ENCODE measurements at regions not wholly inside any gene's neighbourhood (a gene's known extent, or its start where the extent isn't known, plus 50 kb on each side); places are given as distances from the start of the nearest gene placed in this dataset.

DNA sequence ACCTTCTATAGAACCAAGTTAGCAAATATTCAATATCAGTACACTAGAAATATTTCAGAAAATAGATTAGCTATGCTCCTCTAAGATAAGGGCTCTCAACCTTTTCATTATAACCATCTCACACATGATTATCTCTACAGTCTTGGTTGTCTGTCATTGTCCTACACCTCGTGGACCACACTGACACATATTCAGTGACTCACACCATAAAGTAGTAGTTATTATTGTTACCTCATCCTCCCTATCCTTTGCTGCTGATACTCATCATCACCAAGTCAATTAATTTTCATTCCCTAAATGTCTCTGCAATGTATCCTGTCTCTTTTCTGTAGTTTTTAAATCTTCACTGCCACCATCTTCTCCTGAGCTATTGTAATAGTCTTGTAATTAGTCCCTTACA, 1309.2 kb upstream of the C9orf72 start:
- ChIA-PET POLR2A (no interaction called here), CTCF (no interaction called here)
- Histone ChIP-seq H3K36me3 (ENCODE audit: control insufficient read depth in 4 of 4, insufficient read depth in 4 of 4, low read length in 3 of 4) (no peaks in the 10 kb centered on the region), H3K9me3 (ENCODE audit: control extremely low read depth in 1 of 5, control insufficient read depth in 4 of 5, insufficient read depth in 2 of 5, low read depth in 1 of 5, low read length in 4 of 5) (no peaks in the 10 kb centered on the region), H3K4me1 (ENCODE audit: control extremely low read depth in 1 of 4, control insufficient read depth in 4 of 4, insufficient read depth in 4 of 4, low read length in 3 of 4) (peaks cover 2 to 27% (median 7%) of the 10 kb centered on the region in 4 experiments), H3K4me3 (ENCODE audit: control insufficient read depth in 1 of 7, extremely low read depth in 1 of 7, insufficient read depth in 4 of 7, low read depth in 2 of 7, low read length in 6 of 7) (no peak overlapping the region), H3K27ac (ENCODE audit: insufficient read depth in 1 of 2, low read depth in 1 of 2, low read length in 2 of 2, poor library complexity in 1 of 2, severe bottlenecking in 2 of 2) (peak overlapping the region in 1 of 2 experiments; percentile 0), H3K27me3 (replicated peaks in 2 of 5; ENCODE audit: control insufficient read depth in 4 of 5, insufficient read depth in 5 of 5, low read length in 4 of 5) (no peaks in the 10 kb centered on the region)
- 60% methylated on average over 1 of the region's 1 CpG for WGBS (ENCODE audit: insufficient coverage)
- peak in 2 of 3 donors; percentile 5 to 26 for DNase-seq

GRCh38 chr9:28883234-28883633, 1310.0 kb upstream of the C9orf72 start:
- Histone ChIP-seq H3K36me3 (ENCODE audit: control insufficient read depth in 4 of 4, insufficient read depth in 4 of 4, low read length in 3 of 4) (no peaks in the 10 kb centered on the region), H3K27me3 (replicated peaks in 2 of 5; ENCODE audit: control insufficient read depth in 4 of 5, insufficient read depth in 5 of 5, low read length in 4 of 5) (no peaks in the 10 kb centered on the region), H3K4me1 (ENCODE audit: control extremely low read depth in 1 of 4, control insufficient read depth in 4 of 4, insufficient read depth in 4 of 4, low read length in 3 of 4) (peaks cover 2 to 27% (median 7%) of the 10 kb centered on the region in 4 experiments), H3K4me3 (ENCODE audit: control insufficient read depth in 1 of 7, extremely low read depth in 1 of 7, insufficient read depth in 4 of 7, low read depth in 2 of 7, low read length in 6 of 7) (peak overlapping the region in 2 of 7 experiments; percentile 24 to 33), H3K27ac (ENCODE audit: insufficient read depth in 1 of 2, low read depth in 1 of 2, low read length in 2 of 2, poor library complexity in 1 of 2, severe bottlenecking in 2 of 2) (peak overlapping the region; percentile 0 to 20), H3K9me3 (ENCODE audit: control extremely low read depth in 1 of 5, control insufficient read depth in 4 of 5, insufficient read depth in 2 of 5, low read depth in 1 of 5, low read length in 4 of 5) (no peaks in the 10 kb centered on the region)
- 0% methylated on average over 1 of the region's 5 CpGs for WGBS (ENCODE audit: insufficient coverage)
- CTCF ChIA-PET = no interaction called here
- POLR2A ChIA-PET = no interaction called here
- peak; percentile 51 to 85 (median 70) for DNase-seq

- POLR2A ChIA-PET = no interaction called here
- Histone ChIP-seq H3K4me1 (ENCODE audit: control extremely low read depth in 1 of 4, control insufficient read depth in 4 of 4, insufficient read depth in 4 of 4, low read length in 3 of 4) (peaks cover 2 to 21% (median 10%) of the 10 kb centered on the region in 4 experiments), H3K36me3 (ENCODE audit: control insufficient read depth in 4 of 4, insufficient read depth in 4 of 4, low read length in 3 of 4) (no peaks in the 10 kb centered on the region), H3K27me3 (replicated peaks in 2 of 5; ENCODE audit: control insufficient read depth in 4 of 5, insufficient read depth in 5 of 5, low read length in 4 of 5) (no peaks in the 10 kb centered on the region), H3K9me3 (ENCODE audit: control extremely low read depth in 1 of 5, control insufficient read depth in 4 of 5, insufficient read depth in 2 of 5, low read depth in 1 of 5, low read length in 4 of 5) (no peaks in the 10 kb centered on the region), H3K27ac (ENCODE audit: insufficient read depth in 1 of 2, low read depth in 1 of 2, low read length in 2 of 2, poor library complexity in 1 of 2, severe bottlenecking in 2 of 2) (no peak overlapping the region), H3K4me3 (ENCODE audit: control insufficient read depth in 1 of 7, extremely low read depth in 1 of 7, insufficient read depth in 4 of 7, low read depth in 2 of 7, low read length in 6 of 7) (no peak overlapping the region)
- no peak for DNase-seq
- CTCF ChIA-PET = interaction anchor here (0.9 kb wide), 1 partner anchor 14 kb away, joined by 3 read pairs; no protein-coding TSS in a partner anchor
- WGBS (ENCODE audit: insufficient coverage) = 80% methylated on average over 1 of the region's 2 CpGs
Observed at GRCh38 chr9:28887188-28887884, 1314.1 kb upstream of the C9orf72 start.

DNA sequence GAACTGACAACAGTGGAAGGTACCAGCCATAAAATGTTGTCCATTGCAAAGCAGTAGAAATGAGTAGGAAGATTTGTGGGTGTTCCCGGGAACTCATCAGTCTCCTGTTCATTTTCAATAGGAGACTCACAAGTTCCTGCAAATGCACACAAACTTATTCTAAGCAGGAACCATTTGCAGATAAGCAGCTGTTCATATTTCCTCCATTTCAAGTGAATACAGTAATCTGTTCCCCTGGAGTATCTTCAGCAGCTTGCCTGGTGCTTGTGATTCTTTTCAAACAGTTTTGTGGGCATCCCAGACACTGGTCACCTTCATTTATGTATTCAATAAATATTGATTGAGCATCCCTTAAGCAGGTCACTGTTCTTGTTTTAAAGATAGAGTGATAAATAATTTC, 1315.5 kb upstream of the C9orf72 start:
- peaks cover 0 to 11% (median 3%) of the 10 kb centered on the region in 4 experiments for H3K4me1 ChIP-seq (ENCODE audit: control extremely low read depth in 1 of 4, control insufficient read depth in 4 of 4, insufficient read depth in 4 of 4, low read length in 3 of 4)
- no peaks in the 10 kb centered on the region for H3K36me3 ChIP-seq (ENCODE audit: control insufficient read depth in 4 of 4, insufficient read depth in 4 of 4, low read length in 3 of 4)
- H3K4me3 ChIP-seq (ENCODE audit: control insufficient read depth in 1 of 7, extremely low read depth in 1 of 7, insufficient read depth in 4 of 7, low read depth in 2 of 7, low read length in 6 of 7) = no peak overlapping the region
- H3K27me3 ChIP-seq (replicated peaks in 2 of 5; ENCODE audit: control insufficient read depth in 4 of 5, insufficient read depth in 5 of 5, low read length in 4 of 5) = no peaks in the 10 kb centered on the region
- WGBS (ENCODE audit: insufficient coverage) = 20% methylated on average over 1 of the region's 1 CpG
- no peak overlapping the region for H3K27ac ChIP-seq (ENCODE audit: insufficient read depth in 1 of 2, low read depth in 1 of 2, low read length in 2 of 2, poor library complexity in 1 of 2, severe bottlenecking in 2 of 2)
- CTCF ChIA-PET = no interaction called here
- no peaks in the 10 kb centered on the region for H3K9me3 ChIP-seq (ENCODE audit: control extremely low read depth in 1 of 5, control insufficient read depth in 4 of 5, insufficient read depth in 2 of 5, low read depth in 1 of 5, low read length in 4 of 5)
- peak; percentile 25 to 68 (median 42) for DNase-seq
- POLR2A ChIA-PET = interaction anchor here (0.6 kb wide), 1 partner anchor 1876 kb away, joined by 4 read pairs; no protein-coding TSS in a partner anchor

DNA sequence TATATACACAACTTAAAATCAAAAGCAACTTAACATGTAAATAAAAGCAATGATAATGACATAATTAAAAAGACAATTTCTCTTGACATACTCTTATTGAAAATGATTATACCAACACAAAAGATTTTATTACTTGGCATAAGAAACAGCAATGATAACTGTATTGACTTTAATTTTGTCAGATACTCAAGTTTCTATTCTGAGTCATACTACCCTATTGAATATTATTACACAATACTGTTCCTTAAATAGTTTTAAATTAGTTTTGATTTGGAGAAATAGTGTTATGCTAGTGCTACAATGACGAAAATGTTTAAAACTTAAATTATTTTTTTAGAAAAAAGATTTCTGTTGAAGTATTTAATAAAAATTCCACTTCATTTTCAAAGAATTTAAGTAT, 1319.3 kb upstream of the C9orf72 start:
- Histone ChIP-seq H3K9me3 (ENCODE audit: control extremely low read depth in 1 of 5, control insufficient read depth in 4 of 5, insufficient read depth in 2 of 5, low read depth in 1 of 5, low read length in 4 of 5) (no peaks in the 10 kb centered on the region), H3K4me3 (ENCODE audit: control insufficient read depth in 1 of 7, extremely low read depth in 1 of 7, insufficient read depth in 4 of 7, low read depth in 2 of 7, low read length in 6 of 7) (no peak overlapping the region), H3K36me3 (ENCODE audit: control insufficient read depth in 4 of 4, insufficient read depth in 4 of 4, low read length in 3 of 4) (no peaks in the 10 kb centered on the region), H3K27me3 (replicated peaks in 2 of 5; ENCODE audit: control insufficient read depth in 4 of 5, insufficient read depth in 5 of 5, low read length in 4 of 5) (no peaks in the 10 kb centered on the region), H3K4me1 (ENCODE audit: control extremely low read depth in 1 of 4, control insufficient read depth in 4 of 4, insufficient read depth in 4 of 4, low read length in 3 of 4) (peaks cover 0 to 4% (median 2%) of the 10 kb centered on the region in 4 experiments), H3K27ac (ENCODE audit: insufficient read depth in 1 of 2, low read depth in 1 of 2, low read length in 2 of 2, poor library complexity in 1 of 2, severe bottlenecking in 2 of 2) (no peak overlapping the region)
- POLR2A ChIA-PET = no interaction called here
- no CpG with 5 or more reads among the region's 1 CpG for WGBS (ENCODE audit: insufficient coverage)
- CTCF ChIA-PET = no interaction called here
- no peak for DNase-seq

DNA sequence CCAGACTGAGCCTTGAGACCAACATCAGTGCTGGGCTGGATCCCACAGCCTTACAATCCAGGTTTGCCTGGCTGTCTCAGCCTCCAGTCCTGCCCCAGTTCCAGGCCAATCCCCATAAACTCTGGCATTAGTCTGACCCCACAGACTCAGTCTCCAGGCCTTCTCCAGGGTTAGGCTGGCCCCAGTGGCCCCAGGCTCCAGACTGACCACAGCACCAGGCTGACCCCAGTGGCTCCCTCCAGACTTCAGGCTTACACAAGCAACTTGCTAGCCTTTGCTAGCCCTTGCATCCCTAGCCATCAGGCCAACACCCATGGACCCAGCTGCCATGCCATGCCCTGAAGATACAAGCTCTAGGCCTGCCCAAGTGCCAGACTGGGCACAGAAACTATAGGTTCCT, 1326.0 kb upstream of the C9orf72 start:
- DNase-seq = no peak

DNA sequence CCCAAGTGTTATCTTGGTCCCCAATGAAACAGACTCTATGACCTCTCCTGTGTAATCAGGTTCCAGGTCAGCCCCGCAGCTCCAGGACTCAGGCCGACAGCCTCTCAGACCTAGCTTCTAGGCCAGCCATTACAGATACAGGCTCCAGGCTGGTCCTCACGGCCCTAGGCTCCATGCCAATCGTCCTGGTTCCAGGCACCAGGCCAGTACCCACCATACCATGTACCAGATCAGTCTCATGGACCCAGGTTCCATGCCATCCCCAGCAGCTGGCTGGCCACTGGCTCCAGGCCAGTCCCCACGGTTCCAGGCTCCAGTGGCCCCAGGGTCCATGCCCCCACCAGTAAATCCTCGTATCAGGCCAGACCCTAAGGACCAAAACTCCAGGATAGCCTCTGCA, 1326.6 kb upstream of the C9orf72 start:
- Histone ChIP-seq H3K4me3 (ENCODE audit: control insufficient read depth in 1 of 7, extremely low read depth in 1 of 7, insufficient read depth in 4 of 7, low read depth in 2 of 7, low read length in 6 of 7) (no peak overlapping the region), H3K9me3 (ENCODE audit: control extremely low read depth in 1 of 5, control insufficient read depth in 4 of 5, insufficient read depth in 2 of 5, low read depth in 1 of 5, low read length in 4 of 5) (peaks cover 0 to 6% (median 3%) of the 10 kb centered on the region in 5 experiments), H3K4me1 (ENCODE audit: control extremely low read depth in 1 of 4, control insufficient read depth in 4 of 4, insufficient read depth in 4 of 4, low read length in 3 of 4) (no peaks in the 10 kb centered on the region), H3K27me3 (replicated peaks in 2 of 5; ENCODE audit: control insufficient read depth in 4 of 5, insufficient read depth in 5 of 5, low read length in 4 of 5) (no peaks in the 10 kb centered on the region), H3K27ac (ENCODE audit: insufficient read depth in 1 of 2, low read depth in 1 of 2, low read length in 2 of 2, poor library complexity in 1 of 2, severe bottlenecking in 2 of 2) (no peak overlapping the region), H3K36me3 (ENCODE audit: control insufficient read depth in 4 of 4, insufficient read depth in 4 of 4, low read length in 3 of 4) (no peaks in the 10 kb centered on the region)
- 74% methylated on average over 6 of the region's 6 CpGs for WGBS (ENCODE audit: insufficient coverage)
- CTCF ChIA-PET = no interaction called here
- DNase-seq = no peak
- POLR2A ChIA-PET = no interaction called here

More for the DNA sequence above, 1326.0 kb upstream of the C9orf72 start:
- ChIA-PET POLR2A (no interaction called here), CTCF (no interaction called here)
- no peaks in the 10 kb centered on the region for H3K27me3 ChIP-seq (replicated peaks in 2 of 5; ENCODE audit: control insufficient read depth in 4 of 5, insufficient read depth in 5 of 5, low read length in 4 of 5)
- peaks cover 0 to 6% (median 3%) of the 10 kb centered on the region in 5 experiments for H3K9me3 ChIP-seq (ENCODE audit: control extremely low read depth in 1 of 5, control insufficient read depth in 4 of 5, insufficient read depth in 2 of 5, low read depth in 1 of 5, low read length in 4 of 5)
- H3K27ac ChIP-seq (ENCODE audit: insufficient read depth in 1 of 2, low read depth in 1 of 2, low read length in 2 of 2, poor library complexity in 1 of 2, severe bottlenecking in 2 of 2) = no peak overlapping the region
- H3K4me3 ChIP-seq (ENCODE audit: control insufficient read depth in 1 of 7, extremely low read depth in 1 of 7, insufficient read depth in 4 of 7, low read depth in 2 of 7, low read length in 6 of 7) = no peak overlapping the region
- H3K36me3 ChIP-seq (ENCODE audit: control insufficient read depth in 4 of 4, insufficient read depth in 4 of 4, low read length in 3 of 4) = no peaks in the 10 kb centered on the region
- H3K4me1 ChIP-seq (ENCODE audit: control extremely low read depth in 1 of 4, control insufficient read depth in 4 of 4, insufficient read depth in 4 of 4, low read length in 3 of 4) = no peaks in the 10 kb centered on the region
